ENCODE measurements at regions not wholly inside any gene's neighbourhood (a gene's known extent, or its start where the extent isn't known, plus 50 kb on each side); places are given as distances from the start of the nearest gene placed in this dataset.

GRCh38 chr2:12124790-12125189 is 378.4 kb downstream of the LPIN1 start:
- TF ChIP-seq CTCF (IDR thresholded peaks at IDR 0.05) (no peak), POLR2A (IDR thresholded peaks at IDR 0.05) (no peak)

Data from suprapubic skin (tissue), 3 donors.